Neural cell (in vitro differentiated cells): ENCODE measurements at regions not wholly inside any gene's neighbourhood (a gene's known extent, or its start where the extent isn't known, plus 50 kb on each side); places are given as distances from the start of the nearest gene placed in this dataset.

Experiments
- H2AFZ ChIP-seq: fragments of 200-600, 300-800 bp; sonication (generic), shearing (Covaris generic); 2 replicates; pipeline ENCODE4 v1.6.0; 2014; ENCODE audit warnings: low read depth, mild to moderate bottlenecking, antibody characterized with exemption, low read length, moderate library complexity
- H3F3A ChIP-seq: fragments of 200-600 bp; shearing (Covaris generic); 2 replicates; pipeline ENCODE4 v1.6.1; 2016; ENCODE audit warnings: mild to moderate bottlenecking, moderate library complexity, mixed read lengths, antibody characterized with exemption, low read length; ENCODE audit not compliant: insufficient read depth, poor library complexity, severe bottlenecking
- H3K27ac ChIP-seq: fragments of 200-600, 300-800 bp; sonication (generic), shearing (Covaris generic); 2 replicates; pipeline ENCODE4 v1.5.1; 2014; ENCODE audit warnings: mild to moderate bottlenecking, low read length, moderate library complexity
- H3K27me3 ChIP-seq: fragments of 300-800, 200-600 bp; sonication (generic), shearing (Covaris generic); 2 replicates; pipeline ENCODE4 v1.6.0; 2014; ENCODE audit warnings: mild to moderate bottlenecking, low read depth, low read length, moderate library complexity; ENCODE audit not compliant: insufficient read depth
- H3K36me3 ChIP-seq: fragments of 300-800, 200-600 bp; sonication (generic), shearing (Covaris generic); 2 replicates; pipeline ENCODE4 v1.5.1; 2014; ENCODE audit warnings: mild to moderate bottlenecking, antibody characterized with exemption, low read length, moderate library complexity; ENCODE audit not compliant: insufficient read depth
- H3K4me2 ChIP-seq: fragments of 300-800, 200-600 bp; sonication (generic), shearing (Covaris generic); 2 replicates; pipeline ENCODE4 v1.6.0; 2014; ENCODE audit warnings: mild to moderate bottlenecking, low read length
- H3K4me3 ChIP-seq: fragments of 300-800, 200-600 bp; sonication (generic), shearing (Covaris generic); 2 replicates; pipeline ENCODE4 v1.5.1; 2014; ENCODE audit warnings: mild to moderate bottlenecking, low read length, moderate library complexity
- H3K79me2 ChIP-seq: fragments of 200-600 bp; shearing (Covaris generic); replicated peaks from 2 replicates; pipeline ENCODE4 v1.6.0; 2014; ENCODE audit warnings: mild to moderate bottlenecking, low read length, moderate library complexity; ENCODE audit not compliant: insufficient read depth
- H3K9ac ChIP-seq: fragments of 300-800, 200-600 bp; sonication (generic), shearing (Covaris generic); 2 replicates; pipeline ENCODE4 v1.6.1; 2016; ENCODE audit warnings: mild to moderate bottlenecking, low read length, mixed read lengths
- H3K9me2 ChIP-seq: fragments of 200-600 bp; shearing (Covaris generic); 2 replicates; pipeline ENCODE4 v1.6.1; 2016; ENCODE audit warnings: mild to moderate bottlenecking, low read length, mixed read lengths; ENCODE audit not compliant: insufficient read depth
- H3K9me3 ChIP-seq: fragments of 200-600, 300-800 bp; sonication (generic), shearing (Covaris generic); 2 replicates; pipeline ENCODE4 v1.6.1; 2016; ENCODE audit warnings: mild to moderate bottlenecking, mixed run types, low read length, moderate library complexity, mixed read lengths
- H4K20me1 ChIP-seq: fragments of 200-600 bp; shearing (Covaris generic); 2 replicates; pipeline ENCODE4 v1.6.1; 2016; ENCODE audit warnings: mild to moderate bottlenecking, mixed run types; ENCODE audit not compliant: insufficient read depth
- CTCF ChIP-seq: fragments of 450-650 bp; IDR thresholded peaks from 2 replicates; pipeline ENCODE4 v1.5.1; 2014; ENCODE audit warnings: antibody characterized with exemption, mild to moderate bottlenecking, moderate library complexity; ENCODE audit not compliant: poor library complexity, severe bottlenecking
- EP300 ChIP-seq: fragments of 450-650 bp; conservative IDR thresholded peaks from 2 replicates; pipeline ENCODE4 v1.6.1; 2014; ENCODE audit warnings: antibody characterized with exemption, mild to moderate bottlenecking, moderate library complexity; ENCODE audit not compliant: poor library complexity, severe bottlenecking
- EZH2 ChIP-seq: fragments of 200-600, 300-800 bp; shearing (Covaris generic), sonication (generic); IDR thresholded peaks from 2 replicates; pipeline ENCODE4 v1.6.1; 2014; ENCODE audit warnings: antibody characterized with exemption, low read length, borderline replicate concordance, mild to moderate bottlenecking; ENCODE audit not compliant: insufficient read depth, poor library complexity, severe bottlenecking
- MXI1 ChIP-seq: fragments of 450-650 bp; conservative IDR thresholded peaks from 2 replicates; pipeline ENCODE4 v1.6.1; 2014; ENCODE audit warnings: antibody characterized with exemption, mild to moderate bottlenecking; ENCODE audit not compliant: poor library complexity, severe bottlenecking
- POLR2AphosphoS5 ChIP-seq: IDR thresholded peaks from 2 replicates; pipeline ENCODE4 v1.6.1; 2012
- RAD21 ChIP-seq: fragments of 450-650 bp; conservative IDR thresholded peaks from 2 replicates; pipeline ENCODE4 v1.6.1; 2014; ENCODE audit warnings: antibody characterized with exemption, mild to moderate bottlenecking, moderate library complexity
- REST ChIP-seq: IDR thresholded peaks from 2 replicates; pipeline ENCODE4 v1.6.1; 2012; ENCODE audit warnings: borderline replicate concordance
- SMC3 ChIP-seq: fragments of 450-650 bp; conservative IDR thresholded peaks from 2 replicates; pipeline ENCODE4 v1.6.1; 2014; ENCODE audit warnings: antibody characterized with exemption, mild to moderate bottlenecking, moderate library complexity; ENCODE audit not compliant: poor library complexity
- TAF1 ChIP-seq: IDR thresholded peaks from 2 replicates; pipeline ENCODE4 v1.6.1; 2012; ENCODE audit warnings: low read depth

- H3K36me3 ChIP-seq = no peaks in the 10 kb centered on the region
- H3K4me2 ChIP-seq = no peak overlapping the region
- H3K27ac ChIP-seq = no peak overlapping the region
- TF ChIP-seq RAD21 (no peak), POLR2AphosphoS5 (no peak), EZH2 (no peak), CTCF (no peak), TAF1 (no peak), MXI1 (no peak)
- H3K79me2 ChIP-seq = no peaks in the 10 kb centered on the region
- H3K9me2 ChIP-seq = no peaks in the 10 kb centered on the region
- no peaks in the 10 kb centered on the region for H4K20me1 ChIP-seq
- no peak overlapping the region for H3K9ac ChIP-seq
- H3K27me3 ChIP-seq = no peaks in the 10 kb centered on the region
- H2AFZ ChIP-seq = no peak overlapping the region
- H3F3A ChIP-seq = no peaks in the 10 kb centered on the region
- no peak overlapping the region for H3K4me3 ChIP-seq
- no peaks in the 10 kb centered on the region for H3K9me3 ChIP-seq
Measured at GRCh38 chr7:16278167-16278787, 143.1 kb downstream of the CRPPA start.

DNA sequence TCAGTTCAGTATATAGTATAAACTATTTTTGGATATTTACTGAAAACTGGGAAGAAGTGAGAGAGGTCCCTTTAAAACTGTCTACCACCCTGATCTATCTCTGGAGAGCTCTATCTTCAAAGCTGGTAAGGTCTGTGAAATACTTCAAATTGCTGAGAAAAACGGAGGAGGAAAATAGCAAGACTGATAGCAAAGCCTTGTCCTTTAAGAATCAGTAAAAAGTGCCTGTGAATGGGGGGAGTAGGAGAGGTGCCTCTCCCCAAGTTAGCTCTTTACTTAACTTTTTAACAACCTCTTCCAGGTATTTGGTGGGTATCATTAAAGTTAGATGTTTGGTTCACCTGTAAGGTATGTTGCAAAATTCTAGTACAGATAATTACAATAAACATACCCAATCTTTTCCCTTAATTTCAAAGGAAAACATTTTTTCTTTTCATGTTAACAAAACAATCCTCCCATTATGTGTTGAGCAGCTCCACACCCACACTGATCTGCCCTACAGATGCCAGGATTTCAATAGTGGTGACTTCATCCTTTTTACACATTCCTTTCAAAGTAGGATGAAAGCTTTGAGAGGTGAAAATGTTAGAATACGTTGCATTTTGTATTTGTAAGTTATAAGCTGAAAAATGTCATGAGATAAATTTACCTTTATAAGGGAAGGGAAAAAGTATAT lies 149.2 kb downstream of the CRPPA start:
- TF ChIP-seq SMC3 = no peak
- TF ChIP-seq RAD21 = no peak
- TF ChIP-seq EZH2 = no peak
- TF ChIP-seq POLR2AphosphoS5 = no peak
- TF ChIP-seq TAF1 = no peak
- TF ChIP-seq EP300 = no peak
- TF ChIP-seq CTCF = no peak
- no peak for TF ChIP-seq MXI1
- TF ChIP-seq REST = no peak
- no peak overlapping the region for H3K4me2 ChIP-seq
- no peaks in the 10 kb centered on the region for H3K36me3 ChIP-seq
- H3K4me3 ChIP-seq = no peak overlapping the region
- H4K20me1 ChIP-seq = no peaks in the 10 kb centered on the region
- H3K9ac ChIP-seq = no peak overlapping the region
- H3K79me2 ChIP-seq = no peaks in the 10 kb centered on the region
- no peak overlapping the region for H2AFZ ChIP-seq
- no peaks in the 10 kb centered on the region for H3F3A ChIP-seq
- H3K27ac ChIP-seq = no peak overlapping the region
- no peaks in the 10 kb centered on the region for H3K9me3 ChIP-seq
- no peaks in the 10 kb centered on the region for H3K27me3 ChIP-seq
- no peaks in the 10 kb centered on the region for H3K9me2 ChIP-seq
